ENCODE measurements at regions not wholly inside any gene's neighbourhood (a gene's known extent, or its start where the extent isn't known, plus 50 kb on each side); places are given as distances from the start of the nearest gene placed in this dataset.

DNA sequence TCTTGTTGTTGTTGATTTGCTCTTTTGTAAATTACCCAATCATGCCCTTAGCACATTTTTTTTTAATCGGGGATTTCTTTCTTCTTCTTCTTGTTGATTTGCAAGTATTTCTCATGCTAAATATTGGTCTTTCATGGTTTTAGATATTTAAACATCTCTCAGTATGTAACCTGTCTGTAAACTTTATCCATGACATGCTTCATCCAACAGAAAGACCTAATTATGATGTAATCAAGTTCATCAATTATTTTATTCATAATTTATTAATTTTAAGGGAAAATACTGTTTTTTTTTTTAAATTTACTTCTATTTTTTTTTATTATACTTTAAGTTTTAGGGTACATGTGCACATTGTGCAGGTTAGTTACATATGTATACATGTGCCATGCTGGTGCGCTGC is 69.8 kb downstream of the TNFSF18 start:
- H2AFZ ChIP-seq (ENCODE audit: low read length), result no peak overlapping the region
- H4K5ac ChIP-seq (ENCODE audit: insufficient read length, low read depth, low read length), result no peak overlapping the region
- no peak overlapping the region for H2AK5ac ChIP-seq (ENCODE audit: low read depth, low read length)
- H3K4ac ChIP-seq (replicated peaks; ENCODE audit: insufficient read length, low read depth, low read length), result no peak overlapping the region
- no peaks in the 10 kb centered on the region for H3K9me3 ChIP-seq (ENCODE audit: insufficient read depth in 2 of 2, low read depth in 1 of 2, low read length in 1 of 2)
- H3K36me3 ChIP-seq (ENCODE audit: control insufficient read depth in 2 of 4, insufficient read depth in 4 of 4, low read length in 3 of 4), result no peaks in the 10 kb centered on the region
- no peaks in the 10 kb centered on the region for H3K79me2 ChIP-seq (ENCODE audit: control insufficient read depth in 1 of 2, insufficient read depth in 2 of 2, low read length in 2 of 2)
- no peak overlapping the region for H4K91ac ChIP-seq (replicated peaks; ENCODE audit: insufficient read length, low read length)
- H3K23me2 ChIP-seq (ENCODE audit: low read depth, low read length), result no peaks in the 10 kb centered on the region
- no peaks in the 10 kb centered on the region for H4K20me1 ChIP-seq (replicated peaks in 1 of 2; ENCODE audit: control insufficient read depth in 1 of 2, insufficient read depth in 2 of 2, low read length in 2 of 2)
- H3K27ac ChIP-seq (ENCODE audit: low read depth, low read length), result no peak overlapping the region
- DNase-seq (ENCODE audit: low read depth in 1 of 2, low spot score in 2 of 2), result no peak
- no peak overlapping the region for H2BK15ac ChIP-seq (ENCODE audit: low read length)
- TF ChIP-seq SAP30 (IDR thresholded peaks at IDR 0.05; ENCODE audit: insufficient read depth, insufficient replicate concordance, low read length) (no peak), SRF (IDR thresholded peaks at IDR 0.05; ENCODE audit: low read depth, low read length) (no peak), CBX5 (IDR thresholded peaks at IDR 0.05; ENCODE audit: low read depth, low read length) (no peak), NRF1 (IDR thresholded peaks at IDR 0.05; ENCODE audit: low read depth, low read length) (no peak), FOSL1 (IDR thresholded peaks at IDR 0.05; ENCODE audit: insufficient read depth, low read depth, low read length) (no peak), SUZ12 (IDR thresholded peaks at IDR 0.05; ENCODE audit: low read length) (no peak), CBX8 (IDR thresholded peaks at IDR 0.05; ENCODE audit: borderline replicate concordance, low read depth, low read length) (no peak)
- TF ChIP-seq, protein P1, sequence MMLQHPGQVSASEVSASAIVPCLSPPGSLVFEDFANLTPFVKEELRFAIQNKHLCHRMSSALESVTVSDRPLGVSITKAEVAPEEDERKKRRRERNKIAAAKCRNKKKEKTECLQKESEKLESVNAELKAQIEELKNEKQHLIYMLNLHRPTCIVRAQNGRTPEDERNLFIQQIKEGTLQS (IDR thresholded peaks at IDR 0.05; ENCODE audit: insufficient read depth, low read depth, low read length), result no peak
- no peak overlapping the region for H3K4me3 ChIP-seq (ENCODE audit: extremely low read depth in 1 of 4, insufficient read depth in 2 of 4, low read depth in 3 of 4, low read length in 4 of 4)
- no peak overlapping the region for H2BK12ac ChIP-seq (ENCODE audit: low read depth, low read length)
- H3K9ac ChIP-seq (replicated peaks in 1 of 4; ENCODE audit: extremely low read depth in 1 of 4, low read depth in 3 of 4, low read length in 3 of 4), result no peak overlapping the region
- H2BK20ac ChIP-seq (ENCODE audit: low read length), result no peak overlapping the region
- no peak overlapping the region for H4K8ac ChIP-seq (ENCODE audit: extremely low read depth, insufficient read depth, low read length)
- H3K79me1 ChIP-seq (ENCODE audit: low read depth, low read length), result no peaks in the 10 kb centered on the region
- H3K27me3 ChIP-seq (replicated peaks in 1 of 4; ENCODE audit: control insufficient read depth in 3 of 4, extremely low read depth in 1 of 4, insufficient read depth in 3 of 4, low read length in 3 of 4), result peaks cover 0 to 1% (median 0%) of the 10 kb centered on the region in 4 experiments; a peak in 1 of 7 replicates
- H3K14ac ChIP-seq (ENCODE audit: insufficient read length), result no peak overlapping the region
- no peaks in the 10 kb centered on the region for H3K4me1 ChIP-seq (replicated peaks in 1 of 4; ENCODE audit: control insufficient read depth in 3 of 4, insufficient read depth in 4 of 4, low read length in 3 of 4)
- FAIRE-seq, result no peak
- ChIA-PET CTCF (ENCODE audit: partially characterized antibody) (no interaction called here), POLR2A (ENCODE audit: partially characterized antibody) (interaction anchor here (0.7 kb wide), 1 partner anchor 841 kb away, joined by 3 read pairs; no protein-coding TSS in a partner anchor)
- no peak overlapping the region for H2BK5ac ChIP-seq (ENCODE audit: low read depth, low read length)
- no peak overlapping the region for H3K18ac ChIP-seq (ENCODE audit: extremely low read depth, low read length)
- no peak overlapping the region for H3K56ac ChIP-seq (replicated peaks; ENCODE audit: insufficient read length, low read depth, low read length)
- H2BK120ac ChIP-seq (replicated peaks; ENCODE audit: low read depth, low read length), result no peak overlapping the region
- 82% methylated on average over 1 of the region's 2 CpGs; no CpG with 5 or more reads in 1 of the 2 experiments for WGBS, 2 experiments (ENCODE audit: extremely low coverage in 1 of 2, insufficient coverage in 1 of 2, insufficient read length in 1 of 2, insufficient replicate concordance in 2 of 2, low coverage in 1 of 2, low lambda C conversion rate in 2 of 2, missing lambda C conversion rate in 1 of 2)
- no peak overlapping the region for H3K4me2 ChIP-seq (ENCODE audit: insufficient read depth in 1 of 2, low read depth in 2 of 2, low read length in 2 of 2)
- no peak overlapping the region for H3K23ac ChIP-seq (ENCODE audit: insufficient read length)

Measured in H1 (cell line).